Erythroblast (primary cell): ENCODE measurements at regions not wholly inside any gene's neighbourhood (a gene's known extent, or its start where the extent isn't known, plus 50 kb on each side); places are given as distances from the start of the nearest gene placed in this dataset.

Source experiments
- DNase-seq, 2 experiments: peaks; one replicate each; lab custom pipeline; 2025; lab: John Stamatoyannopoulos, UW
- GATA1 ChIP-seq: IDR thresholded peaks from 2 replicates; pipeline ENCODE4 v1.6.1; 2011; ENCODE audit warnings: low read depth, mild to moderate bottlenecking, control low read depth, low read length, moderate library complexity
- POLR2A ChIP-seq: IDR thresholded peaks from 2 replicates; pipeline ENCODE4 v1.6.1; 2011; ENCODE audit warnings: mild to moderate bottlenecking, low read length

DNA sequence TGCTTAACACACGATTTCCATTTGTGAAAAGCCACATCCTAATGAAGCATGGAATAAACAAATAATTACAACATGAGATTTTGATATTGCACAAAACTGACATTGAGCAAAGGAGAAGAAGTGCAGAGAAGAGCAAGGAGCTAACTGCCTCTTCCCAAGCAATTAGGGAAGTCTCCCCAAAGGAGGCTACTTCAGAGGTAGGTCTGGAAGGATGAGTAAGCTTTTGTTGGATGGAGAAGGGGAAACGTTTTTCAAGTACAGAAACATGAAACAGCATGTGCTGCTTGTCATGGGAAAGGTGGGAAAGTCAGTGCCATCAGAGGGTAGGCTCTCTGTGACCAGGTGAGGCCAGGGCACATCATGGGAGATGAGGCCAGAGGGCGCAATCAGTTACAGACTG is 132.2 kb upstream of the SESN3 start:
- no peak for TF ChIP-seq POLR2A
- TF ChIP-seq GATA1: no peak
- no peak for DNase-seq

GRCh38 chr11:95361180-95361579 is 130.2 kb upstream of the SESN3 start:
- no peak for DNase-seq
- TF ChIP-seq GATA1 (no peak), POLR2A (no peak)

- no peak for DNase-seq
- no peak for TF ChIP-seq POLR2A
- TF ChIP-seq GATA1: no peak
Observed at GRCh38 chr11:95360377-95361075, 129.5 kb upstream of the SESN3 start.

- TF ChIP-seq POLR2A (no peak), GATA1 (no peak)
- DNase-seq: no peak
Observed at GRCh38 chr11:95359756-95360155, 128.8 kb upstream of the SESN3 start.

DNA sequence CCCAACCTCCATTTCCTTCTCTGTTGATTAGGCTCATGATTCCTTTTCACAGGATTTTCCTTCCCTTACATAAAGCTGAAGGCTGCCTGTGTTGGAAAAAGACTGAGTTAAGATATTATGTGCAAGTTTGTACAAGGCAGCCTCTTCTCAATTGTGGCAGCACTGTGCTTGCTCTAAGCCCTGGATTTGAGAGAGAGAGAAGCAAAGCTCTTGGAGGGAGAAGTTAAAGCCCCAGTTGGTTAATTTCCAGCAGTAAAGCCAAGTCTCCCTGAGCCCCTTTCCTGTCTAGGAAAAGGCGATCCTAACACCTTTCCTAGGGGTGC is 128.3 kb upstream of the SESN3 start:
- no peak for DNase-seq
- no peak for TF ChIP-seq GATA1

- DNase-seq: no peak
- no peak for TF ChIP-seq POLR2A
- TF ChIP-seq GATA1: no peak
Observed at GRCh38 chr11:95358511-95359340, 127.7 kb upstream of the SESN3 start.

GRCh38 chr11:95354304-95354703 is 123.3 kb upstream of the SESN3 start:
- TF ChIP-seq POLR2A (no peak), GATA1 (no peak)
- DNase-seq: no peak

GRCh38 chr11:95353706-95354105 is 122.7 kb upstream of the SESN3 start:
- DNase-seq: no peak
- TF ChIP-seq GATA1 (no peak), POLR2A (no peak)

- no peak for TF ChIP-seq POLR2A
- TF ChIP-seq GATA1: no peak
- DNase-seq: no peak
Observed at GRCh38 chr11:95352733-95353346, 121.8 kb upstream of the SESN3 start.

- DNase-seq: no peak
- no peak for TF ChIP-seq POLR2A
- no peak for TF ChIP-seq GATA1
Observed at GRCh38 chr11:95349345-95349942, 118.4 kb upstream of the SESN3 start.

- TF ChIP-seq POLR2A (no peak), GATA1 (no peak)
Observed at GRCh38 chr11:95346265-95346664, 115.3 kb upstream of the SESN3 start.

DNA sequence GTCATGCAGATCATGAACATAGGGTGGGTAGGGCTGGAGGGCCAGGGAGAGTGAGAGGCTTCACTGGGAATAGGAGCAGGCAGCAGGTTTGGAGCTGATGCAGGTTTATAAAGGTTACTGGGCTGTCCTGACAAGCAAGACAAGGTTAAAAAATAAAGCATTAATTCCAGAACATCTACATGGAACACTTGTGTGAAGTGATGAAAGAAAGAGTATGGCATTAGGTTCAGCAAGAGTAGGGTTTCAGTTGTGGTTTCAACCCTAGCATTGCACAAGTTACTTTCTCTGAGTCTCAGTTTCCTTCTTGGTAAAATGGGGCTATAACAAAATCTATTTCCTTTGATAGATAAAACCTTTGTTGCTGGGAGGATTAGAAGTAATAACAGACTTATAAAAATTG is 114.6 kb upstream of the SESN3 start:
- TF ChIP-seq POLR2A (no peak), GATA1 (no peak)
- no peak for DNase-seq

More at GRCh38 chr11:95346265-95346664, 115.3 kb upstream of the SESN3 start:
- no peak for DNase-seq

DNA sequence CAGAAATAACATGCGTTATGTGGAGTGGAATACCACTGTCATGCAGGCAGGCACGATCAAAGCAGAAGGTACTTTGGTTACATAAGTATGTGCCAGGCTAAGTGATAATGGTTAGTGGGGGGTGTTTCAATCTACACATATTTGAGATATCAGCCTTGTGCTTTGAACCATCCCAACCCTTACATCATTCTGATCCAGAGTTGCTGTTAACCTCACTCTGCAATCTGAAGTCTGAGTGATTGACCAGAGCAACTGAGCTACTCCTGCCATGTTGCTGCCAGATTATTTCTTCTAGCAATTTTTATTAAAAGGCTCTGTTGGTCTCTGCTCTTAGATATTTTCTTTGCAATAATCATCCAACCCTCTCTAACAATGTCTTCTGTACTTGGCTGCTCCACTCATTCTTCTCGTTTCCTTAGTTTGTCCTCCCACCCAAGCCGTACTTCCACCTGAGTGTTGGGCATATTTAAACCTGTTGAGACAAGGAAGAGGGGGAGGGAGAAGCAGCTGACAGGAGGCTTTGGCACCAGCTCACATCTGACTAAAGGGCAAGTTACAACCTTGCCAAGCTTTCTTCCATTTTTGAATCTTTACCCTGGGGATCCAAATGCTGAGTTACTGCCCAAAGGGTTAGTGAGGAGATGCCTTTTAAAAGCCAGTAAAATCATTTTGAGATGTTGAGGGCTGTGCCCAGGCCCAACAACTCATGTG is 114.1 kb upstream of the SESN3 start:
- TF ChIP-seq GATA1 (no peak), POLR2A (no peak)
- no peak for DNase-seq
